ENCODE measurements at regions not wholly inside any gene's neighbourhood (a gene's known extent, or its start where the extent isn't known, plus 50 kb on each side); places are given as distances from the start of the nearest gene placed in this dataset.
"Not testable (repeated sequence)": the region's sequence is repeated elsewhere in the genome, so short reads cannot be mapped to it uniquely, and the experiment has no call there.

DNA sequence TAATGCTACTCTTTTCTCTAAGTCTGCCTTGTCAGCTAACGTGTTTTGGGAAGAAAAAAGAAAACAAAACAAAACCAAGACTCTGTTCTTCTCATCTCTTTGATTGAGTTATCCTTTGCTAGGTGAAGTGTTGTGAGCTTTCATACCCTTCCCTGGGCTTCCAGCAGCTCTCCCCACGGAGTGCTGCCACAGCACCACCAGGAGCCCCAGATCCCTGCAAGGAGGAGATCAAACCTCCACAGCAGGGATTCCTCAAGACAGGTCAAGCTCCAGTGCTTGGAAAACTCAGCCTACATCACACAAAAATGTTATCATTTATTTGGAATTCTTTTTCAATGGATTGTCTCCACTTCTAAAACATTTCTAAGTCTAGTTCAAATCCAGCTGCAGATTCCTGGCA, 1981.9 kb upstream of the TENM3 start:
- no peak for DNase-seq (ENCODE audit: low read depth)

DNA sequence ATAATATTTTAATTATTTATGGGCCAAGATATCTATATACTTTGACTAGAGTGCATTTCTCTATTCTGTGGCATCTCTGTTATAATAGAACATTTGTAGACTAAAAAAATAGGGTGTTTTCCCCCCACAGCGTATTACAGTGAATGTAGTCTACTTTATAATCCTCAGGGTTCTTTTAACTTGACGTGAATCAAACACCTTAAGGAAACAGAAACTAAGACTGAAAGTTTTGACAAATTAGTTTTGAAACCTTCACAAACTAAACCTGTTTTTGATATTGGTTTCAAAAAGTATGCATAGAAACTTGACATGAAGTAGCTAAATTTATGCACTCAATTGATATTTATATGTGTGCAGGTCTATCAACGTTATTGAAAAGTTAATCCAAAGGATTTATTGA, 1963.1 kb upstream of the TENM3 start:
- no peak for DNase-seq (ENCODE audit: low read depth)

DNA sequence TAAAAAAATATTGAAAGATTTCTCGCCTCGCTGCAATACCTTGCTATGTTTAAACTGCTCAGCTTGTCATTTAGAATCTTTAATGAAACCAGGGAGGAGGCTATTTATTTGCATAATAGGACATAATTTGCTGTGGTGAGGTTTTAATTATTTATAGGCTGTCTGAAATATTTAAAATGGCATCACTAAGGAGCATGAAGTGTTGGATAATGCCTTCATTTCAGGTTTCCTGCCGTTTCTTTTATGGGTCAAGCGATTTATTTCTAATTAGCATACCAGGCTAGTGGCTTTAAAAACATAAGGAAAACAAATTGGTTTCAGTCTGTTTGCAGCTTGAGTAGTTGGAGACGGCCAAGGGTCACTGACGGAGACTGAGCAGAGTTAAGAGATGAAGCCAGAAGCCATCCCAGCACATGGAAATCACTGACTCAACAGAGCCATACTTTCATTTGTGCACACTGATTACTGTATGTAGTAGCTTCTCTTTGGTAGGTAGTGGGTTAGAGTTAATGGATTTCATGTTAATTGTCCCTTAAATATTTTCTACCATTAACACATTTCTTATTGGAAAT, 1962.4 kb upstream of the TENM3 start:
- DNase-seq (ENCODE audit: low read depth): no peak

DNA sequence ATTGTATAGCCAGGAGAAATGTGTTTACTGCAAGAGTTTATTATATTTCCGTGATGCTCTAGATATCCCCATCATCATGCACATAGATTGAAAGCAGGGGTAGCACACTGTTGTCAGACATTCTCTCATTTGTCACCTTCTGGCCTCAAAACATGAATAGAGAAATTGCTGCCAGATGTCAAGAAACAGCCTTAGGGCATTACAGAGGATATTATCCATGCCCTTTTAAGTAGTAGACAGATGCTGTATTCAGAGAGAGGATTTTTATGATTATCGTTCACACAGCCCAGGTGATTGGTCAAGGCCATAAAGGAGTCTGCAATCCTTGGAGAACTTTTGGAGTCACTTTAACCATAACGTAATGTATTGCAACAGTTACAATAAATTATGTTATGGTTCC, 1961.5 kb upstream of the TENM3 start:
- DNase-seq (ENCODE audit: low read depth): no peak

DNA sequence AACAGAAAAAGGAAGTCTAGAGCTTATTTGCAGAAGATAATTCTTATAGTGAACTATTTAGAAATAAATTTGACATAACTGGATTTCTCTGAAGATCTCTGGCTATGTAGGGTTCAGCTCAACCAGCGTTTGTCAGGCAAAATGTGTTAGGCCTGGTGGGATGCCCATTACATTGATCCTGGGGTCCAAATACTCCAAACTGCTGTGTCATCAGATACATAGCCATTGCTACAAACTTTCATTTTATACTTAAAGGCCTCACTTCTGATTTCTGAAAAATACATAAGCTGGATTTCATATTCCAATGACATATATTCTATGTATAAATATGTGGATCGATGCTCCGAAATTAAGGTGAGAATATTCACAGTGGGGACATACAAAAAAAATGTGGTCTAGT, 1958.9 kb upstream of the TENM3 start:
- no peak for DNase-seq (ENCODE audit: low read depth)

DNA sequence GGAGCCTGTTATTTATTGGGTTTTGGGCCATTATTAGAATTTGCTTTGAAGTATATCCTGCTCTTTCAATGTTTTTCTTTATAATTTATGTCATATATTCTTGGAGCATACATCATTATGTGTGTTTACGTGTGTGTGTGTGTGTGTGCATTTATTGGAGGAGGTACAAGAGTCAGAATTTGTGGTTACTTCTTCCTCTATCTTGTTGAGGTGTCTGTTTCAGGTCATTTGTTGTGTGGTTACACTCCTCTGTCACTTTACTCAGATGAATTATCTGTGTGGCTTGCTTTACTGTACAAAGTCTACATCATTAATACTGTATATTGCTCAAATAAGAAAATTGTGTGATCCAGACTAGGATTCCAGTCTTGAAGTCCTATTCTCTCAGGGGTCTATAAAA, 1957.4 kb upstream of the TENM3 start:
- no peak for DNase-seq (ENCODE audit: low read depth)

DNA sequence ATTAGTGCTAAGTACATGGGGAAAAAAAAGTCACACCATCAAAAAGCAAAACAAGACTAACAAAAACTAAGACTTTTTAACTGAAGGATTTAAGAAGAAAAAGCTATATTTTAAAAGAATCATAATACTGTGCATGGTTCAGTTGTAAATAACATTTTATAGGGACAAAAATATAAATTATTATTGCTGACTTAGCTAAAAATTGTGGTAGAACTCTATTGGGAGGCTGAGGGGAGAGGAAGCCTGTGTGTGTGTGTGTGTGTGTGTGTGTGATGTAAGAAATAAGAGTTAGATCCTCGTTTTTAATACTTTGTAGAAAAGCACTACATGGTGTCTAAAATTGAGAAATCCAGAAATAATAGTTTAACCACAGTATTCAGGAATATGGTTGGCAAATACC, 1950.9 kb upstream of the TENM3 start:
- no peak for DNase-seq (ENCODE audit: low read depth)

DNA sequence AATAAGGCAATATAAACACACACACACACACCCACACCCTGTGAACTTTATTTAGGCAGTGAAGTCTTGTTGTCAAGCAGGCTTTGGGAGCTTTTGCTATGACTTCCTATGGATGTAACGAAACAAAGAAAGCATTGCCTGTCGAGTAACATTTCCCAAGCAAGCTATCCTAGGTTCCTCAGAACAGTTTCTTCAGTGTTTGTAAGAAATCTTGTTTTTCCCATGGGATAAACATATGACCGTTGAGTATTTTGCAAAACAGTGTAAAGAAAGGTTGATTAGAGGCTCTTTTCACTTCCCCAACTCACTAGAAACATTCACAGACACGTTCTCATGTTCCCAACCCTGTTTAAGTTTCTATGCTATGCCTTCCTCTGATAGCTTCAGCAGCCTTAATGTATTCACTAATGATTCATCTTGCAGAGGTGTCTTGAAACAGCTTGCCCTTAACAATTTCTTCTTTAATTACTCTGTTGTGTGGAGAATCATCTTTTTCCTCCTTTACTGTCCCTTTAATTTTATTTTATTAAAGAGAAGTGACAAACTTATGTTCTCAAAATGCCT, 1947.1 kb upstream of the TENM3 start:
- no peak for DNase-seq (ENCODE audit: low read depth)

DNA sequence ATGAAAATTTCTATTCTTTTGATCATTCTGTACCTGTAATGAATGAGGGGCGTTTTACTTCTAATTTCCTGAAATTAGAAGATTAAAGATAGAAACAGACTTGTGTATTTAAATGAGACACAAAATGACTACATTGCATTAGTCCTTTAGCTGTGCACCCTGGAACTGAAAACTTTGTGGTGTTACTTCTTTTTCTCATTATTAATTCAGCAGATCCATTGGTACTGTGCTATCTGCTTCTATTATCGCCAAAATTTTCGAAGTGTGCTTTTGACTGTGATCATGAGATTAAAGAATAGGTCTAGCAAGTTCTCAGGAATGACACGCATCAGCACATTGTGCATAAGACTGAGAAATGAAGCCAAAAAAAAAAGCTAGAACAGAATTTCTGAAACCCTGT, 1938.9 kb upstream of the TENM3 start:
- DNase-seq (ENCODE audit: low read depth): no peak

DNA sequence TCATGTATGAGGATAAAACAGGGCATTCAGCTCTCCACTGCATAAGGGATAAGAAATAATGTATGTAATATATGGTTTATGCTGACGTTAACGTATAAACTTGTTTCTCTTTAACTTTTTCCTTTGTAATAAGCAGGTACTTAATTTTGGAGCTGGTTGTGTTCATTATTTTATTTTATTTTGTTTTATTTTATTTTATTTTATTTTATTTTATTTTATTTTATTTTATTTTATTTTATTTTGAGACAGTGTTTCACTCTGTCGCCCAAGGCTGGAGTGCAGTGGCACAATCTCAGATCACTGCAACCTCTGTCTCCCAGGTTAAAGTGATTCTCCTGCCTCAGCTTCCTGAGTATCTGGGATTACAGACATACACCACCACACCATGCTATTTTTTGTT, 1932.6 kb upstream of the TENM3 start:
- no peak for DNase-seq (ENCODE audit: low read depth)

DNA sequence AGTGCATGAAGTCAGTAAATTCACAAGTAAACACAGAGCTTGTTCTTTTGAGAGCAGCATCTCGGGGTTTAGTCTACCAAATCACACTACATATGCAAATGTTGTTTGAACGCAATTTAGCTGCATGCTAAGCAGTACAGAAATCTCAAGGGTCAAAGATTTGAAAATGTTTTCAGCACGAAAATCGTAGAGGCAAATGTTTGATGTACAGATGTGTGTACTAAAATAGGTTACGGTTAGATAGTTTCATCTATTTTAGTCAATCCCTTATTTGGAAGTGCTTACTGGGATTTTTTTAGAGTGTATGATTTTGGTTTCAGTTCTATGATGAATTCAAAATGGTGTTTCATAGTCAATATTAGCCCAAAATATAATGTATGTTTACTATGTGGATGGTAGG, 1928.2 kb upstream of the TENM3 start:
- no peak for DNase-seq (ENCODE audit: low read depth)

DNA sequence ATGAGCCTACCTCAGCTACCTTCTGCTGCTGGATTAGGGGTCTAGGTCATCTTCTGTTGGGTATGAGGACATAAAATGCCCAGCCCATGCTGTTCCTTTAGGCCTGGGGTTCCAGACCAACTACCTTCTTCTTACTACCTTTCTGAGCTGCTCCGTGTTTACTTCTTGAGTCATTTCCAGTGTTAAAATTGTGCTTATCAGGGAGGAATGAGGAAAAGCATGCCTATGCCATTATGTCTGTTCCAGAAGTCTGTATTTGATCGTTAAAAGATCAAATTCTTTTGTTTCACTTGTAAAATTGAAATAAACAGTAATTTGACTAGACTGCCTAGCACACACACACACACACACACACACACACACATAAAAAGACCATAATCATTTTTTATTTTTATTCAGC, 1912.7 kb upstream of the TENM3 start:
- no peak for DNase-seq (ENCODE audit: low read depth)

DNA sequence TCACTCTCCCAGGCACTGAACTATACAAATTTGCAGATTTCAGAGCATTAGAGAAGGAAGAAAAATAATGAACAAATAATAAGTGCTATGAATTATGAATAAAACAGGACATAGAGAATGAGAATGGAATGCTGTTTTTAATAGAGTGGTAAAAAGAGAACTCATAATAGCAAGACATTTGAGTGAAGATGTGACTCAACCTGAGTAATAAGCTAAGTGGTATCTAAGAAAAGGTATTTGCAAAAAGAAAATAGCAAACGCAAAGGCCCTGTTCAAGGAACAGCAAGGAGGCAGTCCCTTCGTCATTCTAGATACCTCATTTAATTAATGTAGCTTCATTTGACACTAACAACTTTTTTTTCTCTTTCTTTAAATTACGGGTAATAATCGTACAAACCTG, 1910.0 kb upstream of the TENM3 start:
- no peak for DNase-seq (ENCODE audit: low read depth)

DNA sequence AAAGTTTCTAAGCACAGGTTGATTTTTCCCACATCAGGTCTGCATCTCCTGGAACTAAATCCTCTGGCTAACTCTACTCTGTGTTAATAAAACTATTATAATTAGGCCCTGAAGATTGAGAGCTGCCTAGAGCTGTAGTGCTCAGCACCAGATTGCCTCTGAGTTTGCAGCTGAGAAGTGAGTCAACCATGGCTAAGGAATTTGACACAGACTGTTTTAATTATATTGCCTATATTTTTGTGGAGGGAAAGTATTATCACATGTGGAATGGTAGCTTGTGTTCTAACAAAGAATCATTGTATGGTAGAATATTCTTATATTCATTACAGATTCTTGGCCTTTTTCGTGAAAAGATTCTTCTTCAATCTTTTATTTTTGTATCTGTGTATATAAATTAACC, 1907.6 kb upstream of the TENM3 start:
- no peak for DNase-seq (ENCODE audit: low read depth)

DNA sequence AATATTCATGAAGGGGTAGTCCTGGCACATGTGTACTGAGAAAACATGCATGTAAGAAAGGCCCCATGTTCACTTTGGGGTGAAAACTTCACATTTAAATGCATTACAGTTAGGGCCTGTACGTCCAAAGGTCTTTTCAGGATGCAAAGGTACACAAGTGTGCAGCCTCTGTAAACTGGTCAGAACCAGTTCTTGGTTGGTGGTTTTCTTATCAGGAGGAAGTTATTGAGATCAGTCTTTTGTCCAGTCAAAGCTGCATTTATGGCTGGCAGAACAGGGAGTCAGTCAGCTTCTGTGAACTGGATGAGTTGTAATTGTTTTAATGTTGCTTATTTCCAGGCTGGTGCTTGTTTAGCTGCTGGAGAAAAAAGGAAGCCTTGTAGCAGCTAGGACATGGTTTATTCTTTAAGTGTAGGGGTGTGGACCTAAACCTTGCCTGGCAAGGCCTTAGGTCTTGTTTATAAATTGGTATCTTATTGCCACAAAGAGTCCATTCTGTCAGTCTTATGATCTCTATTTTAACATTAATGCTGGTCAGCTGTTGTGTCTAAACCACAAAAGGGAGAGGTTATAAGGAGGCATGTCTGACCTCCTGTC, 1906.6 kb upstream of the TENM3 start:
- DNase-seq (ENCODE audit: low read depth): peak; percentile 25

DNA sequence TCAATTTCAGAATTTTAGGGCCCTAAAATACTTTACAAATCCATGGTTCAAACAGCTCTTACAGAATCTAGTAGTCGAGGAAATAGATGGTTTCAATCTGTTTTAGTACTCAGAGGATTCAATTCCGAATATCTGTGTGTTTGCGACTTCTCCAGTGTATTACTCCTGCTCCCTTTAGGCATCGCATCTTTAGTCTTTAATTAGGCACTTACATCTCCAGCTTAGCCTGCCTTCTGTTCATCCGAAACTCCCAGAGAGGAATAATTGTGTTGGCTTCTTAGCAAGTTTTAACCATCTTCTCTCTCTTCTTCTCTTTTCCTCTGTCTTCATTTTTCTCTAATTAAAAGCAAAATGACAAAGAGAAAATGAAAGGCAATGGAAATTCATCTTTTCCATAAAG, 1901.3 kb upstream of the TENM3 start:
- DNase-seq (ENCODE audit: low read depth): no peak

DNA sequence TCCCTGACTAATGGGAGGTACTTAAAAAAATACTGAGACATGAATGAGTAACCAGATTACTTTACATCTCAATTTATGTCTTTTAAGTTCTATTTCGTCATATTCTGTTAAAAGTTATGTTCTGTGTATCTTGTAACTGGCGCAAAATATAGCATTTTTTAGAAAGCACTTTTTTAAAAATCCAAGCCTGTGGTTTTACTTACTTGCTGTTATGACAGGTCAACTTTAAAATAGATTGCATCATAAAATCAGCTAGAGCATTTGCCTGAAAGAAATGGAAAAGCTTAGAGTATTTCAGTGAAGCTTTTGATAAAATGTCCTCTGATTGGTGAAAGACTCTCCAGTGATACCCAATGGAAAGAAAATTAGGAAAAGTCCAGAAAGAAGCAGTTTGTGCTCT, 1892.3 kb upstream of the TENM3 start:
- no peak for DNase-seq (ENCODE audit: low read depth)

DNA sequence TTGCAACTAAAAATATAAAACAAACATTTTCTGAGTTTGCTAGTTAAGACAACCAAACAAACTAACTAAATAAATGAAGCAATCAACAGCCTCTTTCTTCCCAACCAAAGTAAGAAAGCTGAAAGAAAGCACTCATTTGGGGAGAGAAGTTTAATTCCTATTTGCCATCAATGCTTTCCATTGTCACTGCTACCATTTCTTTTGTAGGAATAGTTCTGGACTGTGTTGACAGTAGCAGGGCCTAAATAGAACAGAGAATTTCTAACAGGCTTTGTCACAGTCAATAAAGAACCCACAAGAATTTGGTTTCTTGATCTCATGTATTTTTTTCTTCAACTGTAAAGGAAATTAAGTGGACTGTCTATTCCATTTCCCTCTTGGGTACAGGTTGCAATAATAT, 1886.4 kb upstream of the TENM3 start:
- DNase-seq (ENCODE audit: low read depth): no peak

DNA sequence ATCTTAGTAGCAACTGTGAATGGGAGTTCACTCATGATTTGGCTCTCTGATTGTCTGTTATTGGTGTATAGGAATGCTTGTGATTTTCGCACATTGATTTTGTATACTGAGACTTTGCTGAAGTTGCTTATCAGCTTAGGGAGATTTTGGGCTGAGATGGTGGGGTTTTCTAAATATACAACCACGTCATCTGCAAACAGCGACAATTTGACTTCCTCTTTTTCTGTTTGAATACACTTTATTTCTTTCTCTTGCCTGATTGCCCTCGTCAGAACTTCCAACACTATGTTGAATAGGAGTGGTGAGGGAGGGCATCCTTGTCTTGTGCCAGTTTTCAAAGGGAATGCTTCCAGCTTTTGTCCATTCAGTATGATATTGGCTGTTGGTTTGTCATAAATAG, 1883.1 kb upstream of the TENM3 start:
- not testable (repeated sequence) for DNase-seq (ENCODE audit: low read depth)

DNA sequence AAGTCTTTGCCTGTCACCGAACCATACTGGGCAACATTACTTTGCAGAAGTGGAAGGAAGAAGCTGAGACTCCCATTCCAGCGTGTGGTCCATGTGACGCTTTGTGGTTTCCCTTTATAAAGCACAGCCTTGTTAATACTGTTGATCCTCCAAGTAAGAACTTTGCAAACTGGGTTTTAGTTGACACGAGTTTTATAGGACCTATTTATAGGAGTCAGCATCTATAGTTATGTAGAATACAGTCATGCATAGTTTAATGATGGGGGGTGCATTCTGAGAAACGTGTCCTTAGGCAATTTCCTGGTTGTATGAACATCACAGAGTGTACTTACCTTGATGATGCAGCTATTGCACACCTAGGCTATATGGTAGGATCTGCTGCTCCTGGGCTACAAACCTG, 1879.4 kb upstream of the TENM3 start:
- DNase-seq (ENCODE audit: low read depth): no peak

DNA sequence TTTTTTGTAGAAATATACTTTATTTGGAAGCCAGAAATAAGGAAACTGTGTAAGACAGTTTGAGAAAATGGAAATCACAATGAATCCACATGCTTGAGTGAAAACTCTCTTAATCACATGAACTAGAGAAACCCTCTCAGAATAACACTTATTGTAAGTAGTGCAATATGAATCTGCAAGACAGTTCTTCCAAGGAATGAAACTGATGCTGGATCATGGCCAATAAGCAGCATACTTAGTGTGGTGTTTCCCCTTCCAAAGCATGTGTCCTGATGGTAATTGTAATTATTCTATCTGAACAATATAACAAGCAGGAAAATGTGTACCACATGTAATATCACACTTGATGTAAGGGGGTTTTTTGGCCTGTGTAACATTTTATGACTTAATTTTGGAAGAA, 1870.5 kb upstream of the TENM3 start:
- DNase-seq (ENCODE audit: low read depth): no peak

DNA sequence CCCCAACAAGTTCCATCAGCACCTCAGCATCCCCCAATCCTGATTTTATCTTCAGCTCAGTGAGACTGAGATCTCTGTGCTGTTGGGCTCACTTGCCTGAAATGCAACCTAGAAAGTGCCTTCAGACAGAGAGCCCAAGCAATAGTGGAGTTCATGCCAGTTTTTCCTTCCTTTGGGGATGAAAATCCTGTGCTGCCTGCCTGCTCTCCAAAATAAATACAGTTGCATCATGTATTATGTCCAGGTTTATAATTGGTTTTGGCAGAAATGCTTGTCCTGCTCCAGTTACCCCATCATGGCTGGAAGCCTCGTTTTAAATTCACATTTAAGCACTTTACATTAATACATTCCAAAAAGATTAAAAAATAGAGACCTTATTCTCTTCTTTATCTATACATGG, 1865.5 kb upstream of the TENM3 start:
- no peak for DNase-seq (ENCODE audit: low read depth)

DNA sequence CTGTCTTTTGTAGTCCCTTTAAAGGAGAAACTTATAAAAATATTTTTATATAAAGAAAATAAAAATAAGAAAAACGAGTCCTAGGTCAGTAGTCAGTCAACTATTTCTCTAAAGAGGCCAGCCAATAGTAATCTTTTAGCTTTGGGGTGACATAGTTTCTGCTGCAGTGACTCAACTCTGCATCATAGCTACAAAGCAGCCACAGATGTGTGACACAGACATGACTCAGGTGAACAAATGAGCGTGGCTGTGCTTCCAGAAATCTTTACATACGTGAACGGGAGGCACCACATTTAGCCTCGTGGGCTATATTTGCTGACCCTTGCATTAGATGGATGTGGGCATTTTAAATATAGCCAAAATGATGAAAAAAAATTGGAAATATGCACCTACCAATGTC, 1862.5 kb upstream of the TENM3 start:
- DNase-seq (ENCODE audit: low read depth): no peak

DNA sequence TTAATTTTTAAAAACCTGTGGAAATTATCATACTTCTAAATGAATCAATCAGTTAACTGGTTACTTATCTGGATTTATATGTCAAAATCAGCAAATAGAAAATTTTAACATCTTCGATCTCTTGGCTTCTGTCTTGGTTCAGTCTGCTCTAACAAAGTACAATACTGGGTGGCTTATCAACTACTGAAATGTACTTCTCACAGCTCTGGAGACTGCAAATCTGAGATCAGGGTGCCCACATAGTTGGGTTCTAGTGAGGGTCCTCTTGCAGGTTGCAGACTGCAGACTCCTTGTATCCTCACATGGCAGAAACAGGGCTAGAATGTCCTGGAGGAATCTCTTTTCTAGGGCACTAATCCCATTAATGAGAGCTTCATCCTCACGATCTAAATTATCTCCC, 1851.6 kb upstream of the TENM3 start:
- DNase-seq (ENCODE audit: low read depth): no peak

Measured in CMK (cell line).